Liver (tissue), 3 donors: ENCODE measurements at regions not wholly inside any gene's neighbourhood (a gene's known extent, or its start where the extent isn't known, plus 50 kb on each side); places are given as distances from the start of the nearest gene placed in this dataset.

ENCODE experiments used
- FOXA1 ChIP-seq: IDR thresholded peaks from 2 replicates; pipeline ENCODE4 v1.6.1; 2016; ENCODE audit warnings: antibody characterized with exemption
- GABPA ChIP-seq, 2 donors: IDR thresholded peaks in 1 of 2; conservative IDR thresholded peaks in 1 of 2; 2 replicates each; pipeline ENCODE4 v1.6.1; 2016; ENCODE audit warnings: antibody characterized with exemption in 2 of 2, mild to moderate bottlenecking in 1 of 2, moderate library complexity in 1 of 2
- HNF4A ChIP-seq, 2 donors: conservative IDR thresholded peaks; 2 replicates each; pipeline ENCODE4 v1.6.1; 2016; ENCODE audit warnings: antibody characterized with exemption in 2 of 2, mild to moderate bottlenecking in 2 of 2
- RAD21 ChIP-seq, 2 donors: IDR thresholded peaks; 2 replicates each; pipeline ENCODE4 v1.6.1; 2016; ENCODE audit warnings: antibody characterized with exemption in 2 of 2, mild to moderate bottlenecking in 2 of 2
- RXRA ChIP-seq, 2 donors: IDR thresholded peaks; 2 replicates each; pipeline ENCODE4 v1.6.1; 2017 to 2018; ENCODE audit warnings: antibody characterized with exemption in 2 of 2, mild to moderate bottlenecking in 1 of 2
- YY1 ChIP-seq: IDR thresholded peaks from 2 replicates; pipeline ENCODE4 v1.6.1; 2016; ENCODE audit warnings: antibody characterized with exemption, mild to moderate bottlenecking
- TF ChIP-seq, protein P1 (sequence below): fragments of 150-350 bp; IDR thresholded peaks from 2 replicates; pipeline ENCODE4 v1.5.1; 2017; ENCODE audit warnings: improper control_type of control experiment, low read depth, low read length; ENCODE audit not compliant: missing input control
- TF ChIP-seq, protein P2 (sequence below): IDR thresholded peaks from 2 replicates; pipeline ENCODE4 v1.6.1; 2016; ENCODE audit warnings: antibody characterized with exemption
- TF ChIP-seq, protein P3 (sequence below): IDR thresholded peaks from 2 replicates; pipeline ENCODE4 v1.6.1; 2016; ENCODE audit warnings: antibody characterized with exemption, mild to moderate bottlenecking
- donor health status: healthy.
- donor health status: healthy.

DNA sequence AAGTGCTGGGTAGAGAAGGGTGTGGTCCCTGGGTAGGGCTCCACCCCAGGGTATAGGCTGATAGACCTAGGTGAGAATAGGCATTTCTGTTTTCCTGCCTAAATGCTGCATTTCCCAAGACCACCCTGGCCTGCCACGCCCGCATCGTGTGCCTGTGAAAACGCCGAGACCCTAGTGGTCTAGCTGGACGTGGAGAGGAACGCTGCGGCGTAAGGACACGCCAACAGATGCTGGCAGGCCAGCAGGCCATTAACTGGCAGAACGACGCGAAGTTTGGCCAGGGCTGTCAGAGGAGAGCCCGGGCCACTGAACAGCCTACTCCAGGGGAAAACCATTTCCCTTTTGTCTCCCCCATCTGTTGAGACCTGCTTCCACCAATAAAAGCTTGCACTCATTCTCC is 373.2 kb upstream of the FIGN start:
- TF ChIP-seq, protein P1, sequence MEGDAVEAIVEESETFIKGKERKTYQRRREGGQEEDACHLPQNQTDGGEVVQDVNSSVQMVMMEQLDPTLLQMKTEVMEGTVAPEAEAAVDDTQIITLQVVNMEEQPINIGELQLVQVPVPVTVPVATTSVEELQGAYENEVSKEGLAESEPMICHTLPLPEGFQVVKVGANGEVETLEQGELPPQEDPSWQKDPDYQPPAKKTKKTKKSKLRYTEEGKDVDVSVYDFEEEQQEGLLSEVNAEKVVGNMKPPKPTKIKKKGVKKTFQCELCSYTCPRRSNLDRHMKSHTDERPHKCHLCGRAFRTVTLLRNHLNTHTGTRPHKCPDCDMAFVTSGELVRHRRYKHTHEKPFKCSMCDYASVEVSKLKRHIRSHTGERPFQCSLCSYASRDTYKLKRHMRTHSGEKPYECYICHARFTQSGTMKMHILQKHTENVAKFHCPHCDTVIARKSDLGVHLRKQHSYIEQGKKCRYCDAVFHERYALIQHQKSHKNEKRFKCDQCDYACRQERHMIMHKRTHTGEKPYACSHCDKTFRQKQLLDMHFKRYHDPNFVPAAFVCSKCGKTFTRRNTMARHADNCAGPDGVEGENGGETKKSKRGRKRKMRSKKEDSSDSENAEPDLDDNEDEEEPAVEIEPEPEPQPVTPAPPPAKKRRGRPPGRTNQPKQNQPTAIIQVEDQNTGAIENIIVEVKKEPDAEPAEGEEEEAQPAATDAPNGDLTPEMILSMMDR, result no peak
- TF ChIP-seq, protein P2, sequence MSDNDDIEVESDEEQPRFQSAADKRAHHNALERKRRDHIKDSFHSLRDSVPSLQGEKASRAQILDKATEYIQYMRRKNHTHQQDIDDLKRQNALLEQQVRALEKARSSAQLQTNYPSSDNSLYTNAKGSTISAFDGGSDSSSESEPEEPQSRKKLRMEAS, result no peak
- TF ChIP-seq RAD21 (IDR thresholded peaks at IDR 0.05), result no peak
- TF ChIP-seq, protein P3, sequence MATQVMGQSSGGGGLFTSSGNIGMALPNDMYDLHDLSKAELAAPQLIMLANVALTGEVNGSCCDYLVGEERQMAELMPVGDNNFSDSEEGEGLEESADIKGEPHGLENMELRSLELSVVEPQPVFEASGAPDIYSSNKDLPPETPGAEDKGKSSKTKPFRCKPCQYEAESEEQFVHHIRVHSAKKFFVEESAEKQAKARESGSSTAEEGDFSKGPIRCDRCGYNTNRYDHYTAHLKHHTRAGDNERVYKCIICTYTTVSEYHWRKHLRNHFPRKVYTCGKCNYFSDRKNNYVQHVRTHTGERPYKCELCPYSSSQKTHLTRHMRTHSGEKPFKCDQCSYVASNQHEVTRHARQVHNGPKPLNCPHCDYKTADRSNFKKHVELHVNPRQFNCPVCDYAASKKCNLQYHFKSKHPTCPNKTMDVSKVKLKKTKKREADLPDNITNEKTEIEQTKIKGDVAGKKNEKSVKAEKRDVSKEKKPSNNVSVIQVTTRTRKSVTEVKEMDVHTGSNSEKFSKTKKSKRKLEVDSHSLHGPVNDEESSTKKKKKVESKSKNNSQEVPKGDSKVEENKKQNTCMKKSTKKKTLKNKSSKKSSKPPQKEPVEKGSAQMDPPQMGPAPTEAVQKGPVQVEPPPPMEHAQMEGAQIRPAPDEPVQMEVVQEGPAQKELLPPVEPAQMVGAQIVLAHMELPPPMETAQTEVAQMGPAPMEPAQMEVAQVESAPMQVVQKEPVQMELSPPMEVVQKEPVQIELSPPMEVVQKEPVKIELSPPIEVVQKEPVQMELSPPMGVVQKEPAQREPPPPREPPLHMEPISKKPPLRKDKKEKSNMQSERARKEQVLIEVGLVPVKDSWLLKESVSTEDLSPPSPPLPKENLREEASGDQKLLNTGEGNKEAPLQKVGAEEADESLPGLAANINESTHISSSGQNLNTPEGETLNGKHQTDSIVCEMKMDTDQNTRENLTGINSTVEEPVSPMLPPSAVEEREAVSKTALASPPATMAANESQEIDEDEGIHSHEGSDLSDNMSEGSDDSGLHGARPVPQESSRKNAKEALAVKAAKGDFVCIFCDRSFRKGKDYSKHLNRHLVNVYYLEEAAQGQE, result no peak
- no peak for TF ChIP-seq YY1
- TF ChIP-seq RXRA (IDR thresholded peaks at IDR 0.05), result no peak
- no peak for TF ChIP-seq HNF4A (conservative IDR thresholded peaks at IDR 0.05)
- TF ChIP-seq FOXA1, result no peak
- no peak for TF ChIP-seq GABPA (IDR thresholded peaks at IDR 0.05 in 1 of 2, conservative IDR thresholded peaks at IDR 0.05 in 1 of 2)
